ENCODE measurements at regions not wholly inside any gene's neighbourhood (a gene's known extent, or its start where the extent isn't known, plus 50 kb on each side); places are given as distances from the start of the nearest gene placed in this dataset.

DNA sequence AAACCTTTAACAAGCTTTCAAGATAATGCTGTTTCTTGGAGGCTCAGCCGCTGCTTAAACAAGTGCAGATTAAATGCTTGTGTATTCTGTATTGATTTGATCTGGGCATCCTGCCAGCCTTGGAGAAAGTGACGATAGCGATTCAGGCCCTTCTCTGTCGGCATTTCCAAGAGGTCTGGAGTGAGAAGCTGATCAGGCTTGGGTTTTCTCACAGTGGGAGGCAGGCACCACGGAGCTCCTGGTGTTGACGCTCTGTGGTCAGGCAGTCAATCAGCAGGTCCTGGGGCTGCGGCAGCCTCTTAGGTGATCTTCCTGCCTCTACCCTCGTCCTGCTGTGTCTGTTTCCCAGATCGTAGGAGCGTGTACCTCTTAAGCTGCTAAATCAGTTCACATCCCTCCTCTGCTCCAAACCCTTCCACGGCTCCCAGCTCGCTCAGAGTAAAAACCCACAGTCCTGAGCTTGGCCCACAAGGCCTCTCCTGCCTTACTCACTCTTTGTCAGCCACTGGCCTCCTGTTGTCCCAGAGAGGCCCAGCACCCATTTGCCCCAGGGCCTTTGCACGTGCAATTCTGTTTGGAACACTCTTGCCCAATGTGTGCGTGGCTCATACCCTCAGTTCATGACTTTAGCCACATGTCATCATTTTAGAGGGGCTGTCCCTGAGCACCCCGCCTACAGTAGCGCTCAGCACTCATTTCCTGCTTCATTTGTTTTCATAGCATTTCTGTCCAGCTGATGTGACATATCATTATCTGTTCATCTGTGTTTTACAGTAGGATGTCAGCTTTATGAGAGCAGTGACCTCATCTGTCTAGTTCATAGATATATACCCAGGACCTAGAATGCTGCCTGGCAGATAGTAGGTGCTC is 155.4 kb downstream of the AACS start:
- no peak for TF ChIP-seq POLR2AphosphoS5 (IDR thresholded peaks at IDR 0.05)
- TF ChIP-seq CTCF (IDR thresholded peaks at IDR 0.05), result no peak
- no peak for TF ChIP-seq EP300 (IDR thresholded peaks at IDR 0.05)
- no peak for TF ChIP-seq POLR2A (IDR thresholded peaks at IDR 0.05; ENCODE audit: low read depth)
